ENCODE measurements at regions not wholly inside any gene's neighbourhood (a gene's known extent, or its start where the extent isn't known, plus 50 kb on each side); places are given as distances from the start of the nearest gene placed in this dataset.

DNA sequence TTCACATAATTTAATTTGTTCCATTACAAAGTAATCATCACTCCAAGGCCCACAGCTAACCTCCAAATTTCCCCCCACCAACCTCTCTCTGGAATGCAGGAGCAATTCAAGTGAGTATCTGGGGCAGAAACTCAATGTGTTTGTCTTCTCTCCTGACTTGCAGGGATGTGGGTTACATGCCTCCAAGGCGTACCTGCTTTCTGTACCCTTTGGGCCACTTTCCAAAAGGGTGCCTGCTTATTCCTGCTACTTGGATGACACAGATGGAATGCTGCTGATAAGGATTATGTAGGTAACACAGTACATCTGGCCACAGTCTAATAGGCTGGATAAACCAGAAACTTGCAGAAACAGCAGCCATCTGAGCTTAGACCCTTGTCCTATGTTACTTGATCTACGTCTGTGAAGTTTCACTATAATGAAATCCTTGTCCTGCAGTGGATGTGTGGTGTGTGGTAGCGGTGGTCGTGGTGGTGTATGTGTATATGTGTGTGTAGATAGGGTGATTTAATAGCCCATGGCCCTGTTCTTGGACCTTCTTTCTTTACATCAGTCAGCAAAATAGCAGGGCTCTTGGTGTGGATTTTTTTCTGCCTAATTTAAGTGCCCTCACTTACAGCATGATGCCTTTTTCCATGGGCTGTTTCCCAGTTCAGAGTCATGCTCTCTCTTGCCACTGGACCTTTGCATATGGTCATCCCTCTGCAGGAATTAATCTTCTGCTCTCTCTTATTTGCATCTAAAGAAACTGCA lies 175.9 kb downstream of the ZDHHC21 start:
- 80 to 99% (median 90%) methylated on average over 4 of the region's 4 CpGs for WGBS, 5 donors
- H3K4me3 ChIP-seq, result no peak overlapping the region
- intact Hi-C loops (cut with DNase I; ENCODE audit: low total_unique reads), result no loop called here
- no peak overlapping the region for H3K27ac ChIP-seq
- TF ChIP-seq, protein P1, sequence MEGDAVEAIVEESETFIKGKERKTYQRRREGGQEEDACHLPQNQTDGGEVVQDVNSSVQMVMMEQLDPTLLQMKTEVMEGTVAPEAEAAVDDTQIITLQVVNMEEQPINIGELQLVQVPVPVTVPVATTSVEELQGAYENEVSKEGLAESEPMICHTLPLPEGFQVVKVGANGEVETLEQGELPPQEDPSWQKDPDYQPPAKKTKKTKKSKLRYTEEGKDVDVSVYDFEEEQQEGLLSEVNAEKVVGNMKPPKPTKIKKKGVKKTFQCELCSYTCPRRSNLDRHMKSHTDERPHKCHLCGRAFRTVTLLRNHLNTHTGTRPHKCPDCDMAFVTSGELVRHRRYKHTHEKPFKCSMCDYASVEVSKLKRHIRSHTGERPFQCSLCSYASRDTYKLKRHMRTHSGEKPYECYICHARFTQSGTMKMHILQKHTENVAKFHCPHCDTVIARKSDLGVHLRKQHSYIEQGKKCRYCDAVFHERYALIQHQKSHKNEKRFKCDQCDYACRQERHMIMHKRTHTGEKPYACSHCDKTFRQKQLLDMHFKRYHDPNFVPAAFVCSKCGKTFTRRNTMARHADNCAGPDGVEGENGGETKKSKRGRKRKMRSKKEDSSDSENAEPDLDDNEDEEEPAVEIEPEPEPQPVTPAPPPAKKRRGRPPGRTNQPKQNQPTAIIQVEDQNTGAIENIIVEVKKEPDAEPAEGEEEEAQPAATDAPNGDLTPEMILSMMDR (IDR thresholded peaks at IDR 0.05 in 8 of 11, conservative IDR thresholded peaks at IDR 0.05 in 3 of 11), result no peak
- TF ChIP-seq POLR2AphosphoS5 (IDR thresholded peaks at IDR 0.05) (no peak), POLR2A (IDR thresholded peaks at IDR 0.05) (no peak)
- no peaks in the 10 kb centered on the region for H3K9me3 ChIP-seq
- H3K27me3 ChIP-seq (replicated peaks in 1 of 7), result no peaks in the 10 kb centered on the region
- no peaks in the 10 kb centered on the region for H3K4me1 ChIP-seq
- no peak for DNase-seq
- H3K36me3 ChIP-seq, result no peaks in the 10 kb centered on the region

DNA sequence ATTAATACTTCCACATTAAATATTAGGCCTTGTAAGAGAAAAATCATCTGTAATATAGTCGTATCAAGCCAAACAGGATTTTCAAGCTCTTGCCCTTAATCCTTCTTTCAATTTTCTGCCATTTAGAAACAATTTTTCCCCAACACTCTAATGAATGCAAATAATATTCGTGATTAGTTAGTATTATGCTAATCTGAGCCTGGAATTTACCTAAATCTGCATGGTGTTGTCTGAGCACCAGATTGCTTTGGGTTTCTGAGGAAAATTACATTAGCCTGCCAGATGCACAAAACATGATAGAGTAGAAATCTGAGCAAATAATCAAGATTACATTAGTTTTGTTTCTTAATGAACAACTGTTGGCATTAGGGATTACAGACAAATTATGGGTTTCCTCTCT lies 176.6 kb downstream of the ZDHHC21 start:
- no peak for DNase-seq
- H3K36me3 ChIP-seq, result no peaks in the 10 kb centered on the region
- no peaks in the 10 kb centered on the region for H3K4me1 ChIP-seq
- intact Hi-C loops (cut with DNase I; ENCODE audit: low total_unique reads), result no loop called here
- TF ChIP-seq, protein P1 (IDR thresholded peaks at IDR 0.05 in 8 of 11, conservative IDR thresholded peaks at IDR 0.05 in 3 of 11), result no peak
- TF ChIP-seq POLR2AphosphoS5 (IDR thresholded peaks at IDR 0.05) (no peak), POLR2A (IDR thresholded peaks at IDR 0.05) (no peak)
- H3K27ac ChIP-seq, result no peak overlapping the region
- no peaks in the 10 kb centered on the region for H3K9me3 ChIP-seq
- no peaks in the 10 kb centered on the region for H3K27me3 ChIP-seq (replicated peaks in 1 of 7)
- 76 to 88% (median 82%) methylated on average over 2 of the region's 2 CpGs for WGBS, 5 donors
- H3K4me3 ChIP-seq, result no peak overlapping the region

DNA sequence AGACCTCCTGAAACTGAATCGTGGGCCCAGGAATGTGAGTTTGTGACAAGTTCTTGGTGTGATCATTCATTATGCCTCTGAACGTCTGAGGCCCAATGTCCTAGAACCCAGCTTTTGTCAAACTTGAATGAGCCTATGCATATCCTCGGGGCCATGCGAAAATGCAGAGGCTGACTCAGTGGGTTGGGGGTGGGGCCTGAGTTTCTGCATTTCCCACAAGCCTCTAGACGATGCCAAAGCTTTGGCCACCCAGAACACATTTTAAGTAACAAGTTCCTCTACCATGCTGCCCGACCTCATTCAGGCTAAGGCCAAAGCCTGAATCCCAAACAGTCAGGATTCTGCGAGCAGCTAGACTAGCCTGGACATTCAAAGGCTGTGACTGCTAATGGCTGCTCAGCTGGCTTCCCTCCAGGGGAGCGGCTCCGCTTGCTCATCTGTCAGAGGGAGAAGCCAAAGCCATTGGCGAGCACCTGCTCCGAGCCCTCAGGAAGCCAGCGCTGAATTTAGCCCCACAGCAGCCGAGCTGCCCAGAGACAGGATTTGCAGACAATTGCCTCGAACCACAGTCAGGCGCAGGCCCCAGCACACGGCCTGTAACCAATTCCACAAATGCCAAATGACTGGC lies 177.5 kb downstream of the ZDHHC21 start:
- Histone ChIP-seq H3K4me3 (no peak overlapping the region), H3K4me1 (no peaks in the 10 kb centered on the region), H3K27ac (no peak overlapping the region), H3K27me3 (replicated peaks in 1 of 7) (no peaks in the 10 kb centered on the region), H3K9me3 (no peaks in the 10 kb centered on the region), H3K36me3 (no peaks in the 10 kb centered on the region)
- no peak for TF ChIP-seq POLR2AphosphoS5 (IDR thresholded peaks at IDR 0.05)
- no peak for TF ChIP-seq POLR2A (IDR thresholded peaks at IDR 0.05)
- TF ChIP-seq, protein P1 (IDR thresholded peaks at IDR 0.05 in 8 of 11, conservative IDR thresholded peaks at IDR 0.05 in 3 of 11), result no peak
- WGBS, 5 donors, result 76 to 85% (median 81%) methylated on average over 9 to 16 of the region's 16 CpGs
- intact Hi-C loops (cut with DNase I; ENCODE audit: low total_unique reads), result no loop called here
- no peak for DNase-seq

DNA sequence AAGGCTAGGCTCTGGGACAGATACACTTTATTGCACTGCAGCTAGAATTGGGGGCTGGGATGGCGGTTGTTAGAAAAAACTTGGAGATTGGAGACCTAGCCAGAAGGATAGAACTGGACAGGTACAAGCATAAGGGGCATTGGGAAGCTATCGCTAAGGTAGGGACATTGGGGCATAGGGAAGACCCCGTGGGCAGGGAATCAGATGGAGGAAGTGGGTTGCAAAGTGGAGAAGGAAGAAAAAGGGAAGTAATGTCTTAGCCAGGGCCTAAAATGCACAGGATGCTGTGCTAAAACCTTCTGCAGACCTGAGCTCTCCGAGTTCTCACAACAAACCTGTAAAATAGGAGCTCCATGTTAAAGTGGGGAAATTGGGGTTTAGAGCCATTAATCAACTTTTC lies 178.2 kb downstream of the ZDHHC21 start:
- Histone ChIP-seq H3K9me3 (no peaks in the 10 kb centered on the region), H3K4me3 (no peak overlapping the region), H3K4me1 (no peaks in the 10 kb centered on the region), H3K27ac (no peak overlapping the region), H3K27me3 (replicated peaks in 1 of 7) (no peaks in the 10 kb centered on the region), H3K36me3 (no peaks in the 10 kb centered on the region)
- 48 to 57% (median 55%) methylated on average over 4 of the region's 4 CpGs for WGBS, 5 donors
- TF ChIP-seq POLR2AphosphoS5 (IDR thresholded peaks at IDR 0.05) (no peak), POLR2A (IDR thresholded peaks at IDR 0.05) (no peak)
- TF ChIP-seq, protein P1 (IDR thresholded peaks at IDR 0.05 in 8 of 11, conservative IDR thresholded peaks at IDR 0.05 in 3 of 11), result no peak
- no peak for DNase-seq
- intact Hi-C loops (cut with DNase I; ENCODE audit: low total_unique reads), result no loop called here
